IPS DF 6.9 (cell line): ENCODE measurements at regions not wholly inside any gene's neighbourhood (a gene's known extent, or its start where the extent isn't known, plus 50 kb on each side); places are given as distances from the start of the nearest gene placed in this dataset.

Experiments
- DNase-seq: peaks from one replicate; pipeline ENCODE4 v3.0.0-alpha.2; 2013; ENCODE audit warnings: low read depth, low spot score
- H3K27ac ChIP-seq: one replicate; pipeline ENCODE4 v1.5.1; 2013; ENCODE audit warnings: low read length, control low read depth
- H3K27me3 ChIP-seq: 2 replicates; pipeline ENCODE4 v1.6.1; 2013; ENCODE audit warnings: mild to moderate bottlenecking, low read length; ENCODE audit not compliant: control insufficient read depth, insufficient read depth
- H3K36me3 ChIP-seq: 2 replicates; pipeline ENCODE4 v1.6.1; 2013; ENCODE audit warnings: low read length; ENCODE audit not compliant: control insufficient read depth, insufficient read depth
- H3K4me1 ChIP-seq: 2 replicates; pipeline ENCODE4 v1.6.1; 2013; ENCODE audit warnings: low read length; ENCODE audit not compliant: control insufficient read depth, insufficient read depth
- H3K4me3 ChIP-seq: 2 replicates; pipeline ENCODE4 v1.5.1; 2013; ENCODE audit warnings: mild to moderate bottlenecking, low read length
- H3K9me3 ChIP-seq: 2 replicates; pipeline ENCODE4 v1.6.1; 2013; ENCODE audit warnings: low read length, inconsistent platforms; ENCODE audit not compliant: control insufficient read depth, insufficient read depth
- WGBS: extraction: QIAGEN DNeasy Blood & Tissue Kit; methylation state at CpG from one replicate; pipeline ENCODE4 v1.1.7; 2013; ENCODE audit warnings: mixed read lengths, missing lambda C conversion rate; ENCODE audit not compliant: insufficient read length, insufficient coverage; 5-methylcytosine and 5-hydroxymethylcytosine counted together

DNA sequence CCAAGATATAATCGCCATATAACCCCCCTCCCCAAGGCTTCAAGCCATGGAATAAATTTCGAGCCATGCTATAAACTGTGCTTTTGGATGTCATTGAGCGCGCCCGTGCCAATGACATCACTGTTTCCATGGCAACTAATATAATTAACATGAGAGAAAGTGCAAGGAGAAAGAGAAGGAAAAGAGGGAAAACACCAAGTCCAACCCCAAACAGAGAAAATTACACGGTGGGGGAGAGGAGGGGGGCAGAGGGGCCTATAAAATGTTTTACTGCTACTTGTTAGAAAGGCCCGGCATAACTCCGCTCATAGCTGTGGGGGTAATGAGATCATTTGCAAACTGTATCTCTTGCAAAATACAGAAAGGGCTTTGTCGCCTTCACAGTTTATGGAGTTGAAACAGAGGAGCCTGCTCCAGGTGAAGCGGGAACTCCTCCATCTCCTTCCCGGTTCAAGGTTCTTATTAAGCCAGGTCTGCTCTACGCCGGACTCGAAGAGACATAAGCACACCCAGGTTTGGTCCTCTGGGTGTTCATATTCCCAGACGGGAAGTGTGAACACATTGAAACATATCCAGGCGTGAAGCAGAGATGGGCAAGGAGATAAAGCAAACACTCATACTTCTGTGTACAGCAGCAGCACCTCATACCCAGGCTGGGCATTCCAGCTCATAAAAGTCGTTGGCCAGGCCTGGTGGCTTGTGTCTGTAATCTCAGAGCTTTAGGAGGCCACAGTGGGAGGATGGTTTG is 99.1 kb upstream of the MAP1LC3B2 start:
- no CpG with 5 or more reads among the region's 17 CpGs for WGBS
- no peak for DNase-seq
- Histone ChIP-seq H3K9me3 (no peaks in the 10 kb centered on the region), H3K36me3 (no peaks in the 10 kb centered on the region), H3K4me3 (no peak overlapping the region), H3K27me3 (no peaks in the 10 kb centered on the region), H3K27ac (no peak overlapping the region), H3K4me1 (peaks cover 2% of the 10 kb centered on the region; the same call in 1 of the 2 replicates)

DNA sequence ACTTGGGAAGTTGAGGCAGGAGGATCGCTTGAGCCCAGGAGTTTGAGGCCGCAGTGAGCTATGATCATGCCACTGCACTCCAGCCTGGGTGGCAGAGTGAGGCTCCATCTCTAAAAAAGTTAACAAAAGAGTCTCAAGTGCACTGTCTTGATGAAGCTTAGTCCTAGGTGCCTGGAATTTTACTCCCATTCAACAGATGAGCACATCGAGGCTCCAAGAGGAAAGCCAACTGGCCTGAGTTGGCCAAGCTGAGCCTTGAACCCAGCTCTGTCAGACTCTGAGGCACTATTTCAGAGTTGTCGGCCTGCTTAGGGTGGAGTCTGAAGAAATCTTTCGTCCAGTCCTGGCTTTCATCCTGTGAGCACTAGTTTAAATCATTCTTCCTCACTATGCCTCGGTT is 98.1 kb upstream of the MAP1LC3B2 start:
- Histone ChIP-seq H3K27me3 (no peaks in the 10 kb centered on the region), H3K27ac (no peak overlapping the region), H3K4me3 (no peak overlapping the region), H3K36me3 (no peaks in the 10 kb centered on the region), H3K9me3 (no peaks in the 10 kb centered on the region), H3K4me1 (peaks cover 2% of the 10 kb centered on the region; the same call in 1 of the 2 replicates)
- no CpG with 5 or more reads among the region's 6 CpGs for WGBS
- DNase-seq = no peak

DNA sequence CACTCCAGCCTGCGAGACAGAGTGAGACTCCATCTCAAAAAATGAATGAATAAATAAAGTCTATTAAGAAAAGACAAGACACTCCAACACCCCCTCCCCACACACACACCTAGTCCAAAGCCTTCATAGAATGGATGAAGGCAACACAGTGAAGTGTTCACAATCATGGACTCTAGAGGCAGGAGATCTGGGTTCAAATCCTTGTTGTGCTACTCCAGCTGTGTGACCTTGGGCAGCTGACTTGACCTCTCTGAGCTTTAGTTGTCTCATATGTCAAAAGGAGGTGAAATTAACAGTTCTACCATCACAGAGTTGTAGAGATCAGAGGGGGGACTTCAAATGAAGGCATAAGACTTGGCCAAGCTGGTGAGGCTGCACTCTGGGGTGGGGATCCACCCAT is 95.8 kb upstream of the MAP1LC3B2 start:
- Histone ChIP-seq H3K27me3 (no peaks in the 10 kb centered on the region), H3K36me3 (no peaks in the 10 kb centered on the region), H3K4me1 (no peaks in the 10 kb centered on the region), H3K9me3 (no peaks in the 10 kb centered on the region), H3K4me3 (no peak overlapping the region), H3K27ac (no peak overlapping the region)
- WGBS = no CpG with 5 or more reads among the region's 1 CpG
- DNase-seq = no peak

DNA sequence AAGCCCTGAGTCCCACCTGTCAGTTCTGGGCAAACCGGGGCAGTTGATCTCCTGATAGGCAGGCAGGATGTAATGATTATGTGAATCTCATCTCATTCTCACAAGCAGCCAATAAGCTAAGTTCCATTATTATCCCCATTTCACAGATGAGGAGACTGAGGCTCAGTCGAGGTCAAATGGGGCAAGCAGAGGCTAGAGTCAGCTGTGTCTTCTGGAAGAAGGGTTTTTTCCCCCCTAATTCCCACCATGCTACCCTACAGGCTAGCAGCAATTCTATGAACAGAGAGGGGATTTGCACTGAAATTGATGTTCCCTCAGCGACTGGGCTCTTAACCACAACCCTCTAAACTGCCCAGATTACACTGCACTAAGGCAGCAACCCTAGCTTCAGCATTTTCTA is 93.8 kb upstream of the MAP1LC3B2 start:
- no peak overlapping the region for H3K27ac ChIP-seq
- no peak for DNase-seq
- H3K9me3 ChIP-seq = no peaks in the 10 kb centered on the region
- no CpG with 5 or more reads among the region's 3 CpGs for WGBS
- H3K4me3 ChIP-seq = no peak overlapping the region
- no peaks in the 10 kb centered on the region for H3K27me3 ChIP-seq
- H3K4me1 ChIP-seq = no peaks in the 10 kb centered on the region
- H3K36me3 ChIP-seq = no peaks in the 10 kb centered on the region

DNA sequence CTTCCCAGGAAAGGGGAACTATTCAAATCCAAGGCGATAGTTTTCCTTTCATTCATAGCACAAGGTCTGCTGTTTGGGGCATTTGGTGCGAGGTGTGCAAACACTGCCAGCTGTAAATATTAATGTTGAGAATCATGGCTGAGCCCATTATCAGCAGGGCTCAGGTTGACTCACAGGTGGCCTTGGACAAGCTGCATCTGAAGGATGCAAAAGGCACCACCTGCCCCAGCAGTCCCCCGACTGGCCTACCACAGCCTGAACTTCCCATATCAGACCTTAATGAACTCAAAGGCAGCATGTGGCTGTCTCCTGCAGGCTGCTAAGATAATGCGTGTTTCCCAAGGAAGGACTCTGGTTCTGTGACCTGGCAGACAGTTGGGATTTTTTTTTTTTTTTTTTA is 93.3 kb upstream of the MAP1LC3B2 start:
- no peak overlapping the region for H3K27ac ChIP-seq
- no peaks in the 10 kb centered on the region for H3K4me1 ChIP-seq
- WGBS = no CpG with 5 or more reads among the region's 4 CpGs
- H3K36me3 ChIP-seq = no peaks in the 10 kb centered on the region
- no peaks in the 10 kb centered on the region for H3K9me3 ChIP-seq
- H3K27me3 ChIP-seq = no peaks in the 10 kb centered on the region
- H3K4me3 ChIP-seq = no peak overlapping the region
- DNase-seq = no peak

DNA sequence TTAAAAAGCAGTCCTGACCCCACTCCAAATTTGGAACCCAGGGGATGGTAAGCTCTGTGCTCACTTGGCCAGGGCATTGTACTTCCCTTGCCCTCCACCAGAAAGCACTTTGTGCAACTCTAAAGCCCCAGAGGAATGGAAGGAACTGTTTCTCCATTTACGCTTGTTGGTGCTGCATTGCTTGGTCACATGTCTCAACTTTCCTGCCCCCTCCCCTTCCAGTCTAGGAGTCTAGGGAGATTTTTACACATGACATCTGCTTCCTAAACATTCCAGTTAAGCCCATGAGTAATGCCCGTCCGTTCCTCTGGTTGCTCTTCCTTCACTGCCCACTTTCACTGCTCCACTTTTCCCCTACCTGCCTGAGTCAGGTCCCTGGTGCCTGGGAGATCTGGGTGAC is 92.6 kb upstream of the MAP1LC3B2 start:
- Histone ChIP-seq H3K27me3 (no peaks in the 10 kb centered on the region), H3K4me3 (no peak overlapping the region), H3K27ac (no peak overlapping the region), H3K4me1 (no peaks in the 10 kb centered on the region), H3K36me3 (no peaks in the 10 kb centered on the region), H3K9me3 (no peaks in the 10 kb centered on the region)
- no peak for DNase-seq
- no CpG with 5 or more reads among the region's 3 CpGs for WGBS

DNA sequence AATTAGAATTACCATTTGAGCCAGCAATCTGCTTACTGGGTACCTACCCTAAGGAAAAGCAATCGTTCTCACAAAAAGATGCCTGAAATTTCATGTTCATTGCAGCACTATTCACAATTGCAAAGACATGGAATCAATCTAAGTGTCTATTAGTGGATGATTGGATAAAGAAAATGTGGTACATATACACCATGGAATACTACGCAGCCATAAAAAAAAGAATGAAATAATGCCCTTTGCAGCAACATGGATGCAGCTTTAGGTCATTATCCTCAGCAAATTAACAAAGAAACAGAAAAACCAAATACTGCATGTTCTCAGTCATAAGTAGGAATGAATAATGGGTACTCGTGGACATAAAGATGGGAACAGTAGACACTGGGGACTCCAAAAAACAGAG is 89.8 kb upstream of the MAP1LC3B2 start:
- DNase-seq = no peak

DNA sequence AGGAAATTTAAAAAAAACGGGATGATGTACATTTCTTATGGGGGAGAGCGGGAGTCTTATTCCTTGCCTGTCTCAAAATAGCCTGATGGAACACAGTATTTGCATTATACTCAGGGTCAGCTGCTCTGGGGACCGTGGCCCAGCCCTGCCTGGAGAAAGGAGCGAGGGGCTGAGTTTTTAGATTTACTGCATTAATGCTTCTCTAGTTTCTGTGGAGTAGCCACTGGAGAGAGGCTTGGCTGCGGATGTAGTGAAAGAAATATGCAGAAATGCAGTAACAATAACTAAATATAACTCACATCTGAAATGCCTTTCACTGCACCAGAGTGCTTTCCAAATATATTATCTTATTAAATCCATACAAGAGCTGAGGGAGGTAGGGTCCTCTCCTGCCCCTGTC is 87.6 kb upstream of the MAP1LC3B2 start:
- Histone ChIP-seq H3K36me3 (no peaks in the 10 kb centered on the region), H3K4me3 (no peak overlapping the region), H3K4me1 (no peaks in the 10 kb centered on the region), H3K27ac (no peak overlapping the region), H3K9me3 (no peaks in the 10 kb centered on the region), H3K27me3 (no peaks in the 10 kb centered on the region)
- no peak for DNase-seq
- no CpG with 5 or more reads among the region's 5 CpGs for WGBS

More for the DNA sequence above, 89.8 kb upstream of the MAP1LC3B2 start:
- Histone ChIP-seq H3K27me3 (no peaks in the 10 kb centered on the region), H3K36me3 (no peaks in the 10 kb centered on the region), H3K4me3 (no peak overlapping the region), H3K9me3 (no peaks in the 10 kb centered on the region), H3K4me1 (no peaks in the 10 kb centered on the region), H3K27ac (no peak overlapping the region)
- no CpG with 5 or more reads among the region's 3 CpGs for WGBS

DNA sequence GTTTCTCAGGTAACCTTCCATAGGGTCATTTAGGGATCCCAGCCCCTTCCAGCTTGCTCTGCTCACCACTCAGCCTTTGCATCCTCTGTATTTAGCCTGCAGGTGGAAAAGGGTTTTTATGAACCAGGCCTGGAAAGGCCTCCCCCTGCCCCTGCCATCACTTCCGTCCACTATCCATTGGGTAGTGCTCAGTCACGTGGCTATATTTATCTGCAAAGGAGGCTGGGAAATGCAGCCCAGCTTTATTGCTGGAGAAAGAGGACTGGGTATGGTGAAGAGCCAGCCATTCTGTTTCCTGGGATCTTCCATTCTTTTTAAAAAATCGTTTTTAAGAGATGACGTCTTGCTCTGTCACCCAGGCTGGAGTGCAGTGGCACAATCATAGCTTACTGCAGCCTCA is 87.0 kb upstream of the MAP1LC3B2 start:
- Histone ChIP-seq H3K27me3 (no peaks in the 10 kb centered on the region), H3K4me1 (no peaks in the 10 kb centered on the region), H3K27ac (no peak overlapping the region), H3K4me3 (no peak overlapping the region), H3K9me3 (no peaks in the 10 kb centered on the region), H3K36me3 (no peaks in the 10 kb centered on the region)
- DNase-seq = no peak
- WGBS = no CpG with 5 or more reads among the region's 4 CpGs

DNA sequence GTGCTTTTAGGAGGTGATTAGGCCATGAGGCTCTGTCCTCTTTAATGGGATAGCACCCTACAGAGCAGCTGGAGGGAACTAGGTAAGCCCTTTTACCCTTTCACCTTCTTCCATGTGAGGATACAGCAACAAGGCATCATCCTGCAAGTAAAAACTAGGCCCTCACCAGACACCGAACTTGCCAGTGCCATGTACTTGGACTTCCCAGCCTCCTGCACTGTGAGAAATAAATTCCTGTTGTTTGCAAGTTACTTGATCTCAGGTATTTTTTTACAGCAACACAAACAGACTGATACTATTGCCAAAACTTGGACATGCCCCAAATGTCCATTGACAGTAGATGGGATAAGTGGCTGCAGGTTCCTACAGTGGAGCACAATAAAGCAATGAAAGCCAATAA is 85.8 kb upstream of the MAP1LC3B2 start:
- Histone ChIP-seq H3K9me3 (no peaks in the 10 kb centered on the region), H3K27ac (no peak overlapping the region), H3K27me3 (no peaks in the 10 kb centered on the region), H3K36me3 (no peaks in the 10 kb centered on the region), H3K4me1 (no peaks in the 10 kb centered on the region), H3K4me3 (no peak overlapping the region)
- DNase-seq = no peak
- no CpG with 5 or more reads among the region's 1 CpG for WGBS

DNA sequence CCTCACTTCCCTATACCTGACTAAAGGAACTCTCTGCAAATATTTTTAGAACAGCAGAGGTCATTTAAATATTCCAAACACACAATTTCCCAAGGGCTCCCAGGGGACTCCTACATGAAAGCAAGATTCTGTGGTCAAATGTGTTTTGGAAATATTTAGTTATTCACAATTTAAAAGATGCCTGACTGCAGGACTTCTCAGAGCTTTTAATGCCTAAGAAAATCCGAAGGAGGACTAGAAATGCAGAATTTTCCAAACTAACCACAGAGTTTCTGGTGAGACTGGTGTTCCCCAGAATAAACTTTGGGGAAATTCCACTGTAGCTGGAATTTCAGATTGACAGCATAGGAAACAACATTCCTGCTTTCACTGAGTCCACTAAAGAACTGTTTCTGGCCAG is 84.8 kb upstream of the MAP1LC3B2 start:
- H3K36me3 ChIP-seq = no peaks in the 10 kb centered on the region

More for the DNA sequence above, 84.8 kb upstream of the MAP1LC3B2 start:
- H3K4me1 ChIP-seq = no peaks in the 10 kb centered on the region
- H3K27ac ChIP-seq = no peak overlapping the region
- WGBS = no CpG with 5 or more reads among the region's 1 CpG
- no peaks in the 10 kb centered on the region for H3K9me3 ChIP-seq
- no peaks in the 10 kb centered on the region for H3K27me3 ChIP-seq
- H3K4me3 ChIP-seq = no peak overlapping the region
- no peak for DNase-seq
